SJCRH30 (cell line): ENCODE measurements at regions not wholly inside any gene's neighbourhood (a gene's known extent, or its start where the extent isn't known, plus 50 kb on each side); places are given as distances from the start of the nearest gene placed in this dataset.

ENCODE experiments used
- DNase-seq, 2 experiments: peaks; one replicate each; pipeline ENCODE4 v3.0.0-alpha.2; 2015 to 2020
- H3K27ac ChIP-seq: fragments of 250-450 bp; sonication (Bioruptor Pico); 2 replicates; pipeline ENCODE4 v1.5.1; 2020; ENCODE audit warnings: mild to moderate bottlenecking, moderate library complexity
- H3K27me3 ChIP-seq: fragments of 250-450 bp; sonication (Bioruptor Pico); 2 replicates; pipeline ENCODE4 v1.5.1; 2020; ENCODE audit warnings: mild to moderate bottlenecking, moderate library complexity
- H3K36me3 ChIP-seq: fragments of 250-450 bp; sonication (Bioruptor Pico); 2 replicates; pipeline ENCODE4 v1.5.1; 2020; ENCODE audit warnings: mild to moderate bottlenecking, moderate library complexity
- H3K4me1 ChIP-seq: fragments of 250-450 bp; sonication (Bioruptor Pico); 2 replicates; pipeline ENCODE4 v1.5.1; 2020; ENCODE audit warnings: mild to moderate bottlenecking, moderate library complexity
- H3K4me3 ChIP-seq: fragments of 250-450 bp; sonication (Bioruptor Pico); 2 replicates; pipeline ENCODE4 v1.5.1; 2020; ENCODE audit warnings: mild to moderate bottlenecking, moderate library complexity
- H3K9me3 ChIP-seq: fragments of 250-450 bp; sonication (Bioruptor Pico); replicated peaks from 2 replicates; pipeline ENCODE4 v1.5.1; 2020; ENCODE audit warnings: mild to moderate bottlenecking, moderate library complexity

DNA sequence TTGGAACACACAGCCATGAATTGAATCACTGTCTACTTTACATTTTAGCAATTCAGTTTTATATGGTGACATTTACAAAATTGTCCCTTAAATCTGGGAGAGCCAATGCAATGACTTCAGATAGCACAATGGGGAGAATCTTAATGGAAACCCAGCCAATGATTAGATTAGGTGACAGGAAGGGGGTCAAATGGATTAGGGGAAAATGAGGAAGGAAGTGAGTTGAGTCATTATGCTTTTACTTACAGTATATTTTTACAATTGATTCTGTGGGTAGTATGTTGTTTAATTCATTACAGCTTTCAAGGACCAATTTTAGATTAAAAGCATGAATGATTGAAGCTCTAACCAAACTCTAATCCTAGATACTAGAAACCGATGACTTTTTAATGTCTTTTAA is 229.8 kb downstream of the SOX4 start:
- Histone ChIP-seq H3K27ac (no peak overlapping the region), H3K4me3 (no peak overlapping the region), H3K4me1 (no peaks in the 10 kb centered on the region), H3K9me3 (no peaks in the 10 kb centered on the region), H3K27me3 (no peaks in the 10 kb centered on the region), H3K36me3 (no peaks in the 10 kb centered on the region)
- no peak for DNase-seq

DNA sequence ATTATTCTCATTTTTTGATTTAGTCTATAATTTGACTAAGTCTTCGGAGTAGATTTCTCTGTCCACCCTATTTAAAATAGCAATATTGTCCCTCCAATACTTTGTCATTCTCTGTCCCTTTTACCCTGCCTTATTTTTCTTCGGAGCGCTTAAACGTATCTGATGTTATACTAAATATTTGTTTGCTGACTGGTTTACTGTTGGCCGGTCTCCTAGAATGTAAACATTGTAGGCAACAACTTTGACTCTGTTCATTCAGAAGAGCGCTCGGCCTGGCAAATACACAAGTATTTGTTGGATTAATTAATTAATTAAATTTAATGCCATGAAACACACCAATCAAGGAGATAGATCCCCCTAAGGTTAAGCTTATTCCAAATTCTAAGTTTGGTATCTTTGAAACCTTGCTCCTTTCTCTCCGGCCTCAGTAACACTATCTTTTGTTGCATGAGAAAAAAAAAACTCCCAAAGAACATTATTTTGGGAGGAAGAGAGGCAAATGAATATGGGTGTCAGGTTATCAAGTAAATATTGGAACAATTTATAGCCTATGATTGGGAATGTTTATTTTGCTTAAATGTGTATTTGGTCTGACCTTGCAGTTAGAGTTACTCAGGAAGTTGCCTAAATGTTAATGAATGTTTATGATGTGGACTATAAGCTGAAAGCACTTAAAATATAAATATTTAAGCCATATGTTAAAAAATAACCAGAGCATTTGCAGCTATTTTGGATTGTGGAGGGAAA is 231.1 kb downstream of the SOX4 start:
- no peaks in the 10 kb centered on the region for H3K4me1 ChIP-seq
- no peak overlapping the region for H3K27ac ChIP-seq
- H3K9me3 ChIP-seq, result no peaks in the 10 kb centered on the region
- no peaks in the 10 kb centered on the region for H3K36me3 ChIP-seq
- no peaks in the 10 kb centered on the region for H3K27me3 ChIP-seq
- no peak overlapping the region for H3K4me3 ChIP-seq
- no peak for DNase-seq

DNA sequence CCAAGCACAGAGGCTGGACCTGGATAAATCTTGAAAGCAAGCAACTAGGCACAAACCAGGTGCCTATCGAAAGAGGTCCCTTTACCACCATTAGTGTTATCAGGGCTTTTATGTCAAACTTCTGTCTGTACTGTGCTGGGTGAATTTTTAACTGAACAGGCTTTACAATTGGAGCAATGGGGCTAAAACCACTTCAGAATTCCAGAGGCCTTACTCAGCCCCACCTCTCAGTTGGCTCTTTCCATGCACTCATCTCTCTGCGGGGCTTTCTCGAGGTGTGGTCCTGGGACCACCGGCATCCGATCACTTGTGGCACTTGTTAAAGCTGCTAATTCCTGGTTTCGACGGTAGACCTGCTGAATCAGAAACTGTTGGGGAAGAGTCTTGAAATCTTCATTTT is 232.5 kb downstream of the SOX4 start:
- H3K36me3 ChIP-seq, result no peaks in the 10 kb centered on the region
- H3K9me3 ChIP-seq, result no peaks in the 10 kb centered on the region
- no peaks in the 10 kb centered on the region for H3K27me3 ChIP-seq
- H3K4me3 ChIP-seq, result no peak overlapping the region
- H3K27ac ChIP-seq, result no peak overlapping the region
- no peaks in the 10 kb centered on the region for H3K4me1 ChIP-seq
- peak; percentile 30 to 39 for DNase-seq

DNA sequence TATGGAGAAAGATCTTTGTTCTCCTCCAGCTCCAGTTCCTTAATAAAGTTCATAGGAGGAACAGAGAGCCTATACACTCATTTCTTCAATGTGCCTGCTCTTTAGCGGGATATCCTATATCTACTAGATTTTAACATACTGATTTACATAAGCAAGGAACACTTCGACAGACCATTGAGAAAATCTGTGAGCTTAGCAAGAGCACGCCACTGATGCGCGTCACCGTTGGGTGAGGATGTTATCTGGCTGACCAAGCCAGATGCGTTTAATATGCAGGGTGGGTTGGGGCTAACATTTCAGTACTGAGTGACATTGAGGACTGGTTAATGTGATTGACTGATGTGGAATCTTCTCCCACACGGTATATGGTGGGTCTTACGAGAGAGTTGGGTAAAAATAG is 233.4 kb downstream of the SOX4 start:
- Histone ChIP-seq H3K36me3 (no peaks in the 10 kb centered on the region), H3K9me3 (no peaks in the 10 kb centered on the region), H3K4me1 (no peaks in the 10 kb centered on the region), H3K4me3 (no peak overlapping the region), H3K27ac (no peak overlapping the region), H3K27me3 (no peaks in the 10 kb centered on the region)
- DNase-seq, result no peak

DNA sequence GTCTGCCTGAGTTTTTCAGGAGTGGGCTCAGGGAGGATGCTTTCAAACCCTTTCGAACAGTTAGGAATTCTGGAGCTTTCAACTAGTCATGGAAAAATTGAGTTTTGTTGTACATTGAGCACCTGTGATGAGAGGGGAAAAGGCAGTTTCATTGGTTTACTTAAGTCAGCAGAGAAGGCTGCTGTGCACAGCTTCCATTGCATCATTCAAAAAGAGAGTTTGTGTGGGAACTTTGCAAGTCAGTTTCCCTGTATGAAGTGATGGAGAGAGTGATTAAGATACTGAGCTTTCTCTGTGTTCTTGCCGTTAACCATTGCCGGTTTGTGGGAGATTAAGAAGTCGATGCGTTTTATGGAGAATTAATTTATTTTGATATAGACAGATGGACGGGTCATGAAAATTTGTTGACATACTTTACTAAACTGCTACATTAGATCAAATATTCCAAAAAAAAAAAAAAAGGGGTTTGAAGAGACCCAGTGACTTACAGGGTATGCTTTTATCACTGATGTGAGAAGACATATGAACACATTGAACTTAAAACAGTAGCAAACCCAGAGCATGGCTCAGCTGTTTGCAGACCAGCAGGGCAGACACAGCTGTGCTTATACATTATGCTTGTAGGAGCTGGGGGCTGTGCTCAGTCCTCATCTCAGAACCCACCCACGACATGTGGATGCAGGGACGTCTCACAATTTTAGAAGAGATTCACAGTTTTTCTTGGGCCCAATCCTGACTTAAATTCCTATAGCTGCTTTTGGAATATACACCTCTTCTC is 234.1 kb downstream of the SOX4 start:
- H3K4me3 ChIP-seq, result no peak overlapping the region
- no peaks in the 10 kb centered on the region for H3K27me3 ChIP-seq
- no peaks in the 10 kb centered on the region for H3K9me3 ChIP-seq
- H3K27ac ChIP-seq, result no peak overlapping the region
- no peaks in the 10 kb centered on the region for H3K4me1 ChIP-seq
- DNase-seq, result peak; percentile 9 to 32
- no peaks in the 10 kb centered on the region for H3K36me3 ChIP-seq

DNA sequence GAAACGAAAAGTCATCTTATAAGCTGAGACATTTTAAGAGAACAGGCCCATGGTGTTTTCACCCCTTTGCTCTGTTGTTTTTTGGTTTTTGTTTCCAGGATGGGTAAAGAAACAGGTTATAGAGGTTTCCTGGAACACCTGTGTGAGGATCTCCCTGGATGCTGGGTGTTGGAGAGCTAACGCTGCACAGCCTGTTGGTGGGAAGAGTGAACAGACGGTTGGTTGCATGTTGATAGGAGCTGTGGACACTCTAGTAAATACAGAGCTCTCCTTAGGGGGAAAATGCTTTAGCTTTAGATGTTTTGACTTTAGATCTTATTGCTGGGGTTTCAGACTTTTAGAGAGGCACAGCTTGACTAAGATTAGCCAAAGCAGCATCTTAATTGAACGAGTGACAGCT is 235.2 kb downstream of the SOX4 start:
- Histone ChIP-seq H3K27ac (no peak overlapping the region), H3K4me3 (no peak overlapping the region), H3K4me1 (no peaks in the 10 kb centered on the region), H3K9me3 (no peaks in the 10 kb centered on the region), H3K36me3 (no peaks in the 10 kb centered on the region), H3K27me3 (no peaks in the 10 kb centered on the region)
- no peak for DNase-seq

DNA sequence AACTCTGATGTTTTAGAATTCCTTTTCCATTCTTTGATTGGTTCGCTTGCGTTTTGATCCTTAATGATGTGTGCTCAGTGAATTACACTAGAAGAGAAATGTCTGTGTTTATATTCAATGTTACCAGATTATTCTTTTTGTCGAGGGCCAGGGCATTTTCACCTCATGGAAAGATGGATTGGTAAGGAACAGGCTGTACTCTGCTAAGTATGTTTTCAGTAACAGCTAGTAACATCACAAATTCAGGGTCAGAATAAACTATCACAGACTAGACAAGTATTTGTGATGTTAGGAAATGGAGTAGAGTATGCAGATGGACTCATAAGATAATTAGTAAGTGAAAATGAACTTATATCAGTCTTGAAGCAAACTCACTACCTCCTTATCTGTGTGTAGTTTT is 235.6 kb downstream of the SOX4 start:
- Histone ChIP-seq H3K4me1 (no peaks in the 10 kb centered on the region), H3K36me3 (no peaks in the 10 kb centered on the region), H3K4me3 (no peak overlapping the region), H3K27me3 (no peaks in the 10 kb centered on the region), H3K27ac (no peak overlapping the region), H3K9me3 (no peaks in the 10 kb centered on the region)
- no peak for DNase-seq

DNA sequence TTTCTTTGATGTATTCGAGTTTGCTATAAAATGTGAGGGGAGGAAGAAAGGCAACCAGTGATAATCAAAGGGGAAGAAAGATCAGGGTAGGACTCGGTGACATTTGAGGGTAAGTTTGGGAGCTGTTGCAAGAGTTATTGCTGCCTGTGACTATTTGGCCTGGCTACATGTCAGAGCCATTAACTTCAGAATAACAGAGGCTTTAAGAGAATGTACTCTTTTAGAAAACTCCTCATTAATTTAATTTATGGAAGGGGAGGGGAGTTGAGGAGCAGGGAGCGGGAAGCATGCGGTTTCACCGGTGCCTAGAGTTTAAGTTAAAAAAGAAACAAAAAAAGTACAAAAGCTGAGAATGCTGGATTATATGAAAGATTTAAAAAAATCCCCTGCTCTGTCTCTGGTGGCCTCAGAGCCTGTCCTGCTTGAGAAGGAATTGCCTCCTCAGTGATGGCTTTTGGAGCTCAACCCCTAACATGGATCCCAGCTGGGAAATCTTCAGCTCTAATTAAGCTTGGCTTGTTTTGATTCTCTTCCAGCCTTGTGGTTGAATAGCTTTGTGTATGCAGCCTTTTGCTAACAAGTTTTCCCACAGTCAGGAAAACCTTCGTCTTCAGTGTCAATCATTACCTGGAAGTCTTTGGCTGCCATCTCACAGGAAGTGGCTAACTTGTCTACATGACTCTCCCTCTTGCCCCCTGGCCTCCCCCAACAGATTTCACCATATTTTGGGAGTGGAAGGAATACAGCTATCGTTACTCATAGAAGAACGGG is 238.2 kb downstream of the SOX4 start:
- Histone ChIP-seq H3K4me1 (no peaks in the 10 kb centered on the region), H3K4me3 (no peak overlapping the region), H3K36me3 (no peaks in the 10 kb centered on the region), H3K9me3 (no peaks in the 10 kb centered on the region), H3K27me3 (no peaks in the 10 kb centered on the region), H3K27ac (no peak overlapping the region)
- no peak for DNase-seq

DNA sequence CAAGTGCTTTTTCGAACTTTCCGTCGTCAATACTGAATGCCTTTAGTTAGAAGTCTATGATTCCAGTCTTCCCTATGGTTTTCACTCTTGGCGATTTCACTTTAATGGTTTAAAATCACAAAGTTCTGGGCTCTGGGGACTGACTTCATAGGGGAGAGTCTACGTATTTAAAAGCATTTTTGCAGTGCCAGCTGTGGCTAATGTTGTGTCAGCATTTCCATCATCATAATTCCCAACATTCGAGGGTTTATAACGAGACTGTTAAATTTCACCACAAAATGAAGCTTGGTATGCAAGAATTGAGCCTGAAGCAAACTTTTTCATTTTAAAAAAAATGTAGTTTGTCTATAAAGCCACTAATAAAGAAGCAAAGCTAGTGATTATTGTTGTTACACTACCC is 242.7 kb downstream of the SOX4 start:
- H3K27me3 ChIP-seq, result no peaks in the 10 kb centered on the region
- no peak for DNase-seq
- H3K9me3 ChIP-seq, result no peaks in the 10 kb centered on the region
- H3K4me3 ChIP-seq, result no peak overlapping the region
- no peaks in the 10 kb centered on the region for H3K36me3 ChIP-seq
- H3K27ac ChIP-seq, result no peak overlapping the region
- H3K4me1 ChIP-seq, result peaks cover 3% of the 10 kb centered on the region

DNA sequence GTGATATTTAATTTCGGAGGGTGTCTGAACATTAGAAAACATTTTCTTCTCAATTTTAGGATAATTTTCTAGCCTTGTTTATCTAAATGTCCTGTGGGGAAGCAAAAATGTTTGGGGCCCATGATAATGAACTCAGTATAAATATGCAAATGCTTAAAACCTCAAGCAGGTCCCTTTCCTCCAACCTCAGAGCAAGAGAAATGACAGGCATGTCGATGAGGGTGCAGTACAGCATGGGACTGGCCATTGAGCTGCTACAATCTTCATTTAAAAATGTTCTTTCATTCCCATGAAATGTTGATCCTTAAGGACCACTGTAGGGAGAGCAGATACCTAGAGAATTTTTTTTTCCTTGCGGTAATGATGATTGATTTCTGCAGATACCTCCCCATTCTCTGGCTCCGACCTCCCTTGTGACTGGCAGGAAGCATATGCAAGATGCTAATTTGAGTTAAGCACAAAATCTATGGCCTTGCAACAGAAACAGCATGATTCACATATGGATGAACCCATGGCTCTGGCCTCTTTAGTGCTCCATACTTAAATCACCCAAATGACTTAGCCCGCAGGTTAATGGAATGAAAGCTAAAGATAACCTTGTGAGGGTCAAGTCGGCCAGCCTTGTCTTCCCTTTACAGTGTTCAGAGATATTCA is 243.3 kb downstream of the SOX4 start:
- H3K36me3 ChIP-seq, result no peaks in the 10 kb centered on the region
- no peaks in the 10 kb centered on the region for H3K27me3 ChIP-seq
- no peaks in the 10 kb centered on the region for H3K9me3 ChIP-seq
- no peak overlapping the region for H3K27ac ChIP-seq
- DNase-seq, result no peak
- peaks cover 3% of the 10 kb centered on the region for H3K4me1 ChIP-seq
- H3K4me3 ChIP-seq, result no peak overlapping the region

DNA sequence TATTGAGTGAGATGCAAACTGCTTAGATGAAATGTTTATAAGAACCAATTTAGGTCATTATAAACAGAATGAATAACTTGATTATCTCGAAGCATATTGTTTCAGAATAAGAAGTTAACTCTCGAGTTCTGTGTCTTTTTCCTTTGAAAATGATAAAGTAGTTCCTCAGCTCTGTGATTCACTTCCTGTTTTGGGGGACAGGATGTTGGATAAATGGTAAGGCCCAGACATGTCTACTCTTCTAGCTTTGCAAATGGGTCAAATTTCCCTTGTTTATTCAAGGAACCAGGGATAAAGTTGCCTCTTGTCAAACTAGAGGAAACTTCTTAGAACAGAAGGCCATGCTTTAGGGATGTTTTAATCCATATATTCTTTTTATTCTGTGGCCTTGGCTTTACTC is 246.9 kb downstream of the SOX4 start:
- DNase-seq, result no peak
- Histone ChIP-seq H3K27ac (no peak overlapping the region), H3K4me3 (no peak overlapping the region)

DNA sequence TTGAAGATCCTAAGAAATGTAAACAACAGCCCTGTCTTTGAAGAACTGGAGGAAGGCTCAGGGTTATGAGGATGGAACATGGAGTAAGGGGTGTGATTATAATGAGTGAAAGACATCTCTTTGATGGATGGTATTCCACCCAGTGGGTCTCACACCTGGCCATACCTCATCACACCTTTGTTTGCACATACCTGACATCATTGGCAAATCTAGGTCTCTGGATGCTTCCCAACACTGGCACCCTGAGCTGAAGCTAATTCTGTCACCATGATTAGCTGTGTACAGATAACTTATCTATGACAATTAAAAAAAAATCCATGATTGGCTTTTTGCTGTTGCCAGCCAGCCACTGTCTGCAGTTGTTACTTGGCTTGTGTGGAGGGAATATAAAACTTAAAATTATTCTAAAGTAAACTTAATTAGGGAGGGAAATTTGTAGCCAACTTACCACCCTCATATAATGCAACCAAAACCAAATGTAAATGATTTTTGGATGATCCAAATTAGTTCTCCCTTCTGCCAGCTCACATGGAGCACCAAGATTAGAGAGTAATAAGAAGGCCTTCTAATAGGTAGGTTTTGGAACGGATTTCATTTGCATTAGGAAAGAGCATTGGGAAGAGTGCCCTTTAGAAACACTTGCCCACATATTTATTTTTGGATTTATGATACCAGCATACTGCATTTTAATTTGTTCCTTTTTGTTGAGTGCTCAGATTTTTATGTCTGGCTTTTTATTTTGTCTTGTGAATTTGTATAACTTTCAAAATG is 249.5 kb downstream of the SOX4 start:
- DNase-seq, result no peak
- H3K27ac ChIP-seq, result no peak overlapping the region
- H3K27me3 ChIP-seq, result no peaks in the 10 kb centered on the region
- H3K4me1 ChIP-seq, result peaks cover 22% of the 10 kb centered on the region
- H3K36me3 ChIP-seq, result no peaks in the 10 kb centered on the region
- H3K4me3 ChIP-seq, result no peak overlapping the region
- H3K9me3 ChIP-seq, result no peaks in the 10 kb centered on the region; the same call in 1 of the 2 replicates

More for the DNA sequence above, 246.9 kb downstream of the SOX4 start:
- no peaks in the 10 kb centered on the region for H3K27me3 ChIP-seq
- H3K36me3 ChIP-seq, result no peaks in the 10 kb centered on the region
- peaks cover 3% of the 10 kb centered on the region for H3K4me1 ChIP-seq
- H3K9me3 ChIP-seq, result no peaks in the 10 kb centered on the region; the same call in 1 of the 2 replicates

DNA sequence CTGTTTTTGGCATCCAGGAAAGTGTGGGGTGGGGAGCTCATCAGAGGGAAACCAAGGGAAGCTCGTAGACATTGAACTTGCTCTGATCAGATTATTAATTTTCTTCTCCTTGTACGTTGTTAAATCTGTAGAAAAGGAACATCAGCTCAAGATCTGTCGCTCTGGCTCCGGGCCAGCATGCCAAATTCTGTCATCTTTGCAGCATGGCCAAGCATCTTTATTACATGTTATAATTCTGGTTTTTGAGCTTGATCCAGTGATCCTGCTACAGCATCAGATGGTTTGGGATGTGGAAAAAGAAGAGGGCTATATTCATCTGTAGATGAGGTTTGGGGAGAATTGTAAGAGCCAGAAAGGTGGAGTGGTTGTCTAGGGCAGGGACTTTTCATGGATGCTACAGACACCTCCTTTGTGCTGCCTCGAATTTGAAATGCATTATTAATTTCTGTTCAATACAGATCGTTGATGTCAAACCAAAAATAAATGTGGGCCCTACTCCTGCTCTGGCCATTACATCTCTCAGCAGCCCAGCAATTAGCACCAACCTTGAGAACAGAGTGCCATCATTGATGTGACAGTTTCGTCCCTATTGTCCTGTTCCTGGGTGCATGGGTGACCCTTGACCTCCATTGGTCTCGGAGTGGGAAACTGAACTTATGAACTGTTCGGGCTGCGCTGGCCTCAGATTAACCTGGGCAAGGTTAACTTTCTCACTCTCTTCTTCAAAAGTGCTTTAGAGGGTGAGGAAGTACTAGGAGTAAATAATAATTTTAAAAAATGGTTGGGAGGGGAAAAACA is 250.8 kb downstream of the SOX4 start:
- no peak overlapping the region for H3K27ac ChIP-seq
- peaks cover 22% of the 10 kb centered on the region for H3K4me1 ChIP-seq
- no peak for DNase-seq
- H3K36me3 ChIP-seq, result no peaks in the 10 kb centered on the region
- no peak overlapping the region for H3K4me3 ChIP-seq
- H3K27me3 ChIP-seq, result no peaks in the 10 kb centered on the region
- H3K9me3 ChIP-seq, result no peaks in the 10 kb centered on the region; the same call in 1 of the 2 replicates
